GM23338 (cell line): ENCODE measurements at regions not wholly inside any gene's neighbourhood (a gene's known extent, or its start where the extent isn't known, plus 50 kb on each side); places are given as distances from the start of the nearest gene placed in this dataset.

ENCODE experiments used
- ATAC-seq: fragments of 200-7000 bp; cut with Tn5 transposase; 3 replicates; pipeline ENCODE4 v1.9.1; 2020
- DNase-seq: peaks from one replicate; pipeline ENCODE4 v3.0.0-alpha.2; 2015; ENCODE audit warnings: low spot score
- H2AFZ ChIP-seq: fragments of 200-600 bp; sonication (generic); 2 replicates; pipeline ENCODE4 v1.8.0; 2016; ENCODE audit warnings: antibody characterized with exemption, mild to moderate bottlenecking, moderate library complexity
- H3F3A ChIP-seq: fragments of 200-600 bp; sonication (generic); replicated peaks from 2 replicates; pipeline ENCODE4 v1.8.0; 2017; ENCODE audit warnings: antibody characterized with exemption, mixed run types, low read depth
- H3K27ac ChIP-seq: fragments of 200-600 bp; sonication (generic); 2 replicates; pipeline ENCODE4 v1.6.1; 2016; ENCODE audit warnings: low read depth
- H3K27me3 ChIP-seq: fragments of 200-600 bp; sonication (generic); 2 replicates; pipeline ENCODE4 v1.8.0; 2016; ENCODE audit warnings: mild to moderate bottlenecking, mixed run types, moderate library complexity; ENCODE audit not compliant: insufficient read depth
- H3K36me3 ChIP-seq: fragments of 200-600 bp; sonication (generic); 2 replicates; pipeline ENCODE4 v1.8.0; 2016; ENCODE audit warnings: mild to moderate bottlenecking; ENCODE audit not compliant: insufficient read depth
- H3K4me1 ChIP-seq: fragments of 200-600 bp; sonication (generic); 2 replicates; pipeline ENCODE4 v1.8.0; 2016; ENCODE audit warnings: mild to moderate bottlenecking, moderate library complexity; ENCODE audit not compliant: insufficient read depth
- H3K4me2 ChIP-seq: fragments of 200-600 bp; sonication (generic); 2 replicates; pipeline ENCODE4 v1.7.1; 2017; ENCODE audit warnings: mixed run types
- H3K4me3 ChIP-seq: fragments of 200-600 bp; sonication (generic); 2 replicates; pipeline ENCODE4 v1.6.1; 2016; ENCODE audit warnings: mixed run types
- H3K79me2 ChIP-seq: fragments of 200-600 bp; sonication (generic); replicated peaks from 2 replicates; pipeline ENCODE4 v1.8.0; 2017; ENCODE audit warnings: mild to moderate bottlenecking; ENCODE audit not compliant: insufficient read depth
- H3K9me2 ChIP-seq: fragments of 200-600 bp; sonication (generic); 2 replicates; pipeline ENCODE4 v1.8.0; 2017; ENCODE audit not compliant: insufficient read depth
- H4K20me1 ChIP-seq: fragments of 200-600 bp; sonication (generic); replicated peaks from 2 replicates; pipeline ENCODE4 v1.8.0; 2017; ENCODE audit warnings: mild to moderate bottlenecking; ENCODE audit not compliant: insufficient read depth
- H3K27ac Mint-ChIP-seq: 2 replicates; pipeline ENCODE4 v1.8.0; 2020; ENCODE audit warnings: inconsistent platforms, mild to moderate bottlenecking, moderate library complexity, mixed read lengths
- H3K27me3 Mint-ChIP-seq: 3 replicates; pipeline ENCODE4 v1.8.0; 2022; ENCODE audit warnings: low read depth, mild to moderate bottlenecking, moderate library complexity, mixed read lengths, inconsistent platforms; ENCODE audit not compliant: insufficient read depth, poor library complexity
- H3K36me3 Mint-ChIP-seq: 3 replicates; pipeline ENCODE4 v1.8.0; 2021; ENCODE audit warnings: low read depth, mild to moderate bottlenecking, inconsistent platforms, moderate library complexity, mixed read lengths
- H3K4me1 Mint-ChIP-seq: 3 replicates; pipeline ENCODE4 v1.8.0; 2020; ENCODE audit warnings: mild to moderate bottlenecking, inconsistent platforms, mixed read lengths
- H3K4me3 Mint-ChIP-seq: 3 replicates; pipeline ENCODE4 v1.8.0; 2021; ENCODE audit warnings: moderate library complexity, mild to moderate bottlenecking, inconsistent platforms, mixed read lengths
- H3K9me3 Mint-ChIP-seq: 3 replicates; pipeline ENCODE4 v1.8.0; 2020; ENCODE audit warnings: moderate library complexity, mild to moderate bottlenecking, inconsistent platforms, mixed read lengths
- CREB1 ChIP-seq: fragments of 250-450 bp; sonication (Bioruptor Pico); IDR thresholded peaks from 2 replicates; pipeline ENCODE4 v1.5.0; 2020; ENCODE audit warnings: low read depth, mild to moderate bottlenecking, moderate library complexity
- EZH2 ChIP-seq: fragments of 200-600 bp; sonication (generic); IDR thresholded peaks from one replicate; pipeline ENCODE4 v1.8.0; 2017; ENCODE audit warnings: antibody characterized with exemption, mild to moderate bottlenecking, low read depth; ENCODE audit not compliant: unreplicated experiment
- EZH2phosphoT487 ChIP-seq: fragments of 200-600 bp; sonication (generic); IDR thresholded peaks from one replicate; pipeline ENCODE4 v1.8.1; 2018; ENCODE audit warnings: antibody characterized with exemption; ENCODE audit not compliant: unreplicated experiment
- JUNB ChIP-seq: IDR thresholded peaks from one replicate; pipeline ENCODE4 v1.6.1; 2016; ENCODE audit warnings: antibody characterized with exemption; ENCODE audit not compliant: unreplicated experiment
- NANOG ChIP-seq: IDR thresholded peaks from 2 replicates; pipeline ENCODE4 v1.6.1; 2016; ENCODE audit warnings: antibody characterized with exemption, borderline replicate concordance
- POLR2AphosphoS5 ChIP-seq: IDR thresholded peaks from 2 replicates; pipeline ENCODE4 v1.6.1; 2016; ENCODE audit warnings: antibody characterized with exemption, low read depth
- STAT1 ChIP-seq: IDR thresholded peaks from one replicate; pipeline ENCODE4 v1.6.1; 2016; ENCODE audit warnings: antibody characterized with exemption; ENCODE audit not compliant: unreplicated experiment
- ZNF114 ChIP-seq: fragments of 250-450 bp; sonication (Bioruptor Pico); IDR thresholded peaks from 2 replicates; pipeline ENCODE4 v1.5.0; 2020; ENCODE audit warnings: mild to moderate bottlenecking, moderate library complexity
- TF ChIP-seq, protein P1 (sequence below): fragments of 250-450 bp; sonication (Bioruptor Pico); IDR thresholded peaks from 2 replicates; pipeline ENCODE4 v1.5.0; 2020; ENCODE audit warnings: mild to moderate bottlenecking, moderate library complexity
- TF ChIP-seq, protein P2 (sequence below), 2 experiments: fragments of 200-600 bp in 1 of 2; sonication (generic) in 1 of 2; conservative IDR thresholded peaks; 2 replicates each; pipeline versions ENCODE4 v1.5.1 to v1.6.1; 2016 to 2017; ENCODE audit warnings: antibody characterized with exemption in 2 of 2, low read depth in 2 of 2, mild to moderate bottlenecking in 2 of 2, moderate library complexity in 1 of 2
- TF ChIP-seq, protein P3 (sequence below): IDR thresholded peaks from 2 replicates; pipeline ENCODE4 v1.6.1; 2016; ENCODE audit warnings: antibody characterized with exemption
- TF ChIP-seq, protein P4 (sequence below): IDR thresholded peaks from one replicate; pipeline ENCODE4 v1.6.1; 2018; ENCODE audit warnings: antibody characterized with exemption; ENCODE audit not compliant: unreplicated experiment

- DNase-seq, result peak; percentile 18
- no peaks in the 10 kb centered on the region for H3K27me3 ChIP-seq
- H3K9me3 Mint-ChIP-seq, result no peaks in the 10 kb centered on the region
- no peaks in the 10 kb centered on the region for H3K36me3 ChIP-seq
- no peak overlapping the region for H3K27ac ChIP-seq
- no peaks in the 10 kb centered on the region for H3F3A ChIP-seq
- TF ChIP-seq, protein P1, sequence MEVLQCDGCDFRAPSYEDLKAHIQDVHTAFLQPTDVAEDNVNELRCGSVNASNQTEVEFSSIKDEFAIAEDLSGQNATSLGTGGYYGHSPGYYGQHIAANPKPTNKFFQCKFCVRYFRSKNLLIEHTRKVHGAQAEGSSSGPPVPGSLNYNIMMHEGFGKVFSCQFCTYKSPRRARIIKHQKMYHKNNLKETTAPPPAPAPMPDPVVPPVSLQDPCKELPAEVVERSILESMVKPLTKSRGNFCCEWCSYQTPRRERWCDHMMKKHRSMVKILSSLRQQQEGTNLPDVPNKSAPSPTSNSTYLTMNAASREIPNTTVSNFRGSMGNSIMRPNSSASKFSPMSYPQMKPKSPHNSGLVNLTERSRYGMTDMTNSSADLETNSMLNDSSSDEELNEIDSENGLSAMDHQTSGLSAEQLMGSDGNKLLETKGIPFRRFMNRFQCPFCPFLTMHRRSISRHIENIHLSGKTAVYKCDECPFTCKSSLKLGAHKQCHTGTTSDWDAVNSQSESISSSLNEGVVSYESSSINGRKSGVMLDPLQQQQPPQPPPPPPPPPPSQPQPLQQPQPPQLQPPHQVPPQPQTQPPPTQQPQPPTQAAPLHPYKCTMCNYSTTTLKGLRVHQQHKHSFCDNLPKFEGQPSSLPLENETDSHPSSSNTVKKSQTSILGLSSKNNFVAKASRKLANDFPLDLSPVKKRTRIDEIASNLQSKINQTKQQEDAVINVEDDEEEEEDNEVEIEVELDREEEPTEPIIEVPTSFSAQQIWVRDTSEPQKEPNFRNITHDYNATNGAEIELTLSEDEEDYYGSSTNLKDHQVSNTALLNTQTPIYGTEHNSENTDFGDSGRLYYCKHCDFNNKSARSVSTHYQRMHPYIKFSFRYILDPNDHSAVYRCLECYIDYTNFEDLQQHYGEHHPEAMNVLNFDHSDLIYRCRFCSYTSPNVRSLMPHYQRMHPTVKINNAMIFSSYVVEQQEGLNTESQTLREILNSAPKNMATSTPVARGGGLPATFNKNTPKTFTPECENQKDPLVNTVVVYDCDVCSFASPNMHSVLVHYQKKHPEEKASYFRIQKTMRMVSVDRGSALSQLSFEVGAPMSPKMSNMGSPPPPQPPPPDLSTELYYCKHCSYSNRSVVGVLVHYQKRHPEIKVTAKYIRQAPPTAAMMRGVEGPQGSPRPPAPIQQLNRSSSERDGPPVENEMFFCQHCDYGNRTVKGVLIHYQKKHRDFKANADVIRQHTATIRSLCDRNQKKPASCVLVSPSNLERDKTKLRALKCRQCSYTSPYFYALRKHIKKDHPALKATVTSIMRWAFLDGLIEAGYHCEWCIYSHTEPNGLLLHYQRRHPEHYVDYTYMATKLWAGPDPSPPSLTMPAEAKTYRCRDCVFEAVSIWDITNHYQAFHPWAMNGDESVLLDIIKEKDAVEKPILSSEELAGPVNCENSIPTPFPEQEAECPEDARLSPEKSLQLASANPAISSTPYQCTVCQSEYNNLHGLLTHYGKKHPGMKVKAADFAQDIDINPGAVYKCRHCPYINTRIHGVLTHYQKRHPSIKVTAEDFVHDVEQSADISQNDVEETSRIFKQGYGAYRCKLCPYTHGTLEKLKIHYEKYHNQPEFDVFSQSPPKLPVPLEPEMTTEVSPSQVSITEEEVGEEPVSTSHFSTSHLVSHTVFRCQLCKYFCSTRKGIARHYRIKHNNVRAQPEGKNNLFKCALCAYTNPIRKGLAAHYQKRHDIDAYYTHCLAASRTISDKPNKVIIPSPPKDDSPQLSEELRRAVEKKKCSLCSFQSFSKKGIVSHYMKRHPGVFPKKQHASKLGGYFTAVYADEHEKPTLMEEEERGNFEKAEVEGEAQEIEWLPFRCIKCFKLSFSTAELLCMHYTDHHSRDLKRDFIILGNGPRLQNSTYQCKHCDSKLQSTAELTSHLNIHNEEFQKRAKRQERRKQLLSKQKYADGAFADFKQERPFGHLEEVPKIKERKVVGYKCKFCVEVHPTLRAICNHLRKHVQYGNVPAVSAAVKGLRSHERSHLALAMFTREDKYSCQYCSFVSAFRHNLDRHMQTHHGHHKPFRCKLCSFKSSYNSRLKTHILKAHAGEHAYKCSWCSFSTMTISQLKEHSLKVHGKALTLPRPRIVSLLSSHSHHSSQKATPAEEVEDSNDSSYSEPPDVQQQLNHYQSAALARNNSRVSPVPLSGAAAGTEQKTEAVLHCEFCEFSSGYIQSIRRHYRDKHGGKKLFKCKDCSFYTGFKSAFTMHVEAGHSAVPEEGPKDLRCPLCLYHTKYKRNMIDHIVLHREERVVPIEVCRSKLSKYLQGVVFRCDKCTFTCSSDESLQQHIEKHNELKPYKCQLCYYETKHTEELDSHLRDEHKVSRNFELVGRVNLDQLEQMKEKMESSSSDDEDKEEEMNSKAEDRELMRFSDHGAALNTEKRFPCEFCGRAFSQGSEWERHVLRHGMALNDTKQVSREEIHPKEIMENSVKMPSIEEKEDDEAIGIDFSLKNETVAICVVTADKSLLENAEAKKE (CRISPR knock-in tag), result no peak
- no peak for TF ChIP-seq STAT1
- no peak for TF ChIP-seq JUNB
- TF ChIP-seq, protein P2, sequence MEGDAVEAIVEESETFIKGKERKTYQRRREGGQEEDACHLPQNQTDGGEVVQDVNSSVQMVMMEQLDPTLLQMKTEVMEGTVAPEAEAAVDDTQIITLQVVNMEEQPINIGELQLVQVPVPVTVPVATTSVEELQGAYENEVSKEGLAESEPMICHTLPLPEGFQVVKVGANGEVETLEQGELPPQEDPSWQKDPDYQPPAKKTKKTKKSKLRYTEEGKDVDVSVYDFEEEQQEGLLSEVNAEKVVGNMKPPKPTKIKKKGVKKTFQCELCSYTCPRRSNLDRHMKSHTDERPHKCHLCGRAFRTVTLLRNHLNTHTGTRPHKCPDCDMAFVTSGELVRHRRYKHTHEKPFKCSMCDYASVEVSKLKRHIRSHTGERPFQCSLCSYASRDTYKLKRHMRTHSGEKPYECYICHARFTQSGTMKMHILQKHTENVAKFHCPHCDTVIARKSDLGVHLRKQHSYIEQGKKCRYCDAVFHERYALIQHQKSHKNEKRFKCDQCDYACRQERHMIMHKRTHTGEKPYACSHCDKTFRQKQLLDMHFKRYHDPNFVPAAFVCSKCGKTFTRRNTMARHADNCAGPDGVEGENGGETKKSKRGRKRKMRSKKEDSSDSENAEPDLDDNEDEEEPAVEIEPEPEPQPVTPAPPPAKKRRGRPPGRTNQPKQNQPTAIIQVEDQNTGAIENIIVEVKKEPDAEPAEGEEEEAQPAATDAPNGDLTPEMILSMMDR (conservative IDR thresholded peaks at IDR 0.05; ENCODE audit: low read depth in 2 of 2), result no peak
- TF ChIP-seq, protein P3, sequence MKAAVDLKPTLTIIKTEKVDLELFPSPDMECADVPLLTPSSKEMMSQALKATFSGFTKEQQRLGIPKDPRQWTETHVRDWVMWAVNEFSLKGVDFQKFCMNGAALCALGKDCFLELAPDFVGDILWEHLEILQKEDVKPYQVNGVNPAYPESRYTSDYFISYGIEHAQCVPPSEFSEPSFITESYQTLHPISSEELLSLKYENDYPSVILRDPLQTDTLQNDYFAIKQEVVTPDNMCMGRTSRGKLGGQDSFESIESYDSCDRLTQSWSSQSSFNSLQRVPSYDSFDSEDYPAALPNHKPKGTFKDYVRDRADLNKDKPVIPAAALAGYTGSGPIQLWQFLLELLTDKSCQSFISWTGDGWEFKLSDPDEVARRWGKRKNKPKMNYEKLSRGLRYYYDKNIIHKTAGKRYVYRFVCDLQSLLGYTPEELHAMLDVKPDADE, result no peak
- TF ChIP-seq EZH2phosphoT487, result no peak
- TF ChIP-seq CREB1 (CRISPR knock-in tag), result no peak
- TF ChIP-seq POLR2AphosphoS5, result no peak
- no peak for TF ChIP-seq NANOG
- TF ChIP-seq ZNF114 (CRISPR knock-in tag), result no peak
- TF ChIP-seq, protein P4, sequence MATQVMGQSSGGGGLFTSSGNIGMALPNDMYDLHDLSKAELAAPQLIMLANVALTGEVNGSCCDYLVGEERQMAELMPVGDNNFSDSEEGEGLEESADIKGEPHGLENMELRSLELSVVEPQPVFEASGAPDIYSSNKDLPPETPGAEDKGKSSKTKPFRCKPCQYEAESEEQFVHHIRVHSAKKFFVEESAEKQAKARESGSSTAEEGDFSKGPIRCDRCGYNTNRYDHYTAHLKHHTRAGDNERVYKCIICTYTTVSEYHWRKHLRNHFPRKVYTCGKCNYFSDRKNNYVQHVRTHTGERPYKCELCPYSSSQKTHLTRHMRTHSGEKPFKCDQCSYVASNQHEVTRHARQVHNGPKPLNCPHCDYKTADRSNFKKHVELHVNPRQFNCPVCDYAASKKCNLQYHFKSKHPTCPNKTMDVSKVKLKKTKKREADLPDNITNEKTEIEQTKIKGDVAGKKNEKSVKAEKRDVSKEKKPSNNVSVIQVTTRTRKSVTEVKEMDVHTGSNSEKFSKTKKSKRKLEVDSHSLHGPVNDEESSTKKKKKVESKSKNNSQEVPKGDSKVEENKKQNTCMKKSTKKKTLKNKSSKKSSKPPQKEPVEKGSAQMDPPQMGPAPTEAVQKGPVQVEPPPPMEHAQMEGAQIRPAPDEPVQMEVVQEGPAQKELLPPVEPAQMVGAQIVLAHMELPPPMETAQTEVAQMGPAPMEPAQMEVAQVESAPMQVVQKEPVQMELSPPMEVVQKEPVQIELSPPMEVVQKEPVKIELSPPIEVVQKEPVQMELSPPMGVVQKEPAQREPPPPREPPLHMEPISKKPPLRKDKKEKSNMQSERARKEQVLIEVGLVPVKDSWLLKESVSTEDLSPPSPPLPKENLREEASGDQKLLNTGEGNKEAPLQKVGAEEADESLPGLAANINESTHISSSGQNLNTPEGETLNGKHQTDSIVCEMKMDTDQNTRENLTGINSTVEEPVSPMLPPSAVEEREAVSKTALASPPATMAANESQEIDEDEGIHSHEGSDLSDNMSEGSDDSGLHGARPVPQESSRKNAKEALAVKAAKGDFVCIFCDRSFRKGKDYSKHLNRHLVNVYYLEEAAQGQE, result no peak
- TF ChIP-seq EZH2, result no peak
- peaks cover 1% of the 10 kb centered on the region for H3K27me3 Mint-ChIP-seq
- H4K20me1 ChIP-seq, result no peaks in the 10 kb centered on the region
- no peak overlapping the region for H3K4me3 Mint-ChIP-seq
- H3K27ac Mint-ChIP-seq, result peak overlapping the region; percentile 68; the same call in 1 of the 2 replicates
- ATAC-seq, result peak; percentile 48
- H2AFZ ChIP-seq, result peak overlapping the region; percentile 20; the same call in 1 of the 2 replicates
- peaks cover 26% of the 10 kb centered on the region for H3K4me1 ChIP-seq
- H3K9me2 ChIP-seq, result no peaks in the 10 kb centered on the region
- H3K79me2 ChIP-seq, result no peaks in the 10 kb centered on the region
- H3K4me1 Mint-ChIP-seq, result peaks cover 27% of the 10 kb centered on the region
- H3K4me2 ChIP-seq, result no peak overlapping the region
- H3K36me3 Mint-ChIP-seq, result no peaks in the 10 kb centered on the region
- no peak overlapping the region for H3K4me3 ChIP-seq
Measured at GRCh38 chr4:85302756-85303155, 172.2 kb upstream of the ARHGAP24 start.
